Esophagus squamous epithelium (tissue), 4 donors: ENCODE measurements at regions not wholly inside any gene's neighbourhood (a gene's known extent, or its start where the extent isn't known, plus 50 kb on each side); places are given as distances from the start of the nearest gene placed in this dataset.

Experiments used
- POLR2A ChIP-seq, 4 donors: fragments of 450-650 bp; IDR thresholded peaks; one replicate each; pipeline ENCODE4 v1.6.1; 2017; ENCODE audit warnings: antibody characterized with exemption in 4 of 4, mild to moderate bottlenecking in 4 of 4, moderate library complexity in 3 of 4
- TF ChIP-seq, protein P1 (sequence below), 6 experiments: fragments of 450-650 bp in 4 of 6; fragments of 200-600 bp in 2 of 6; sonication (generic) in 2 of 6; IDR thresholded peaks; one replicate each; pipeline ENCODE4 v1.5.1; 2016 to 2019; ENCODE audit warnings: antibody characterized with exemption in 6 of 6, mild to moderate bottlenecking in 4 of 6, moderate library complexity in 4 of 6

- TF ChIP-seq, protein P1, sequence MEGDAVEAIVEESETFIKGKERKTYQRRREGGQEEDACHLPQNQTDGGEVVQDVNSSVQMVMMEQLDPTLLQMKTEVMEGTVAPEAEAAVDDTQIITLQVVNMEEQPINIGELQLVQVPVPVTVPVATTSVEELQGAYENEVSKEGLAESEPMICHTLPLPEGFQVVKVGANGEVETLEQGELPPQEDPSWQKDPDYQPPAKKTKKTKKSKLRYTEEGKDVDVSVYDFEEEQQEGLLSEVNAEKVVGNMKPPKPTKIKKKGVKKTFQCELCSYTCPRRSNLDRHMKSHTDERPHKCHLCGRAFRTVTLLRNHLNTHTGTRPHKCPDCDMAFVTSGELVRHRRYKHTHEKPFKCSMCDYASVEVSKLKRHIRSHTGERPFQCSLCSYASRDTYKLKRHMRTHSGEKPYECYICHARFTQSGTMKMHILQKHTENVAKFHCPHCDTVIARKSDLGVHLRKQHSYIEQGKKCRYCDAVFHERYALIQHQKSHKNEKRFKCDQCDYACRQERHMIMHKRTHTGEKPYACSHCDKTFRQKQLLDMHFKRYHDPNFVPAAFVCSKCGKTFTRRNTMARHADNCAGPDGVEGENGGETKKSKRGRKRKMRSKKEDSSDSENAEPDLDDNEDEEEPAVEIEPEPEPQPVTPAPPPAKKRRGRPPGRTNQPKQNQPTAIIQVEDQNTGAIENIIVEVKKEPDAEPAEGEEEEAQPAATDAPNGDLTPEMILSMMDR (IDR thresholded peaks at IDR 0.05), result no peak
- no peak for TF ChIP-seq POLR2A (IDR thresholded peaks at IDR 0.05)
Observed at GRCh38 chr17:71615820-71616219, 505.0 kb upstream of the SOX9 start.
